ENCODE measurements at regions not wholly inside any gene's neighbourhood (a gene's known extent, or its start where the extent isn't known, plus 50 kb on each side); places are given as distances from the start of the nearest gene placed in this dataset.
"Not testable (repeated sequence)": the region's sequence is repeated elsewhere in the genome, so short reads cannot be mapped to it uniquely, and the experiment has no call there.

DNA sequence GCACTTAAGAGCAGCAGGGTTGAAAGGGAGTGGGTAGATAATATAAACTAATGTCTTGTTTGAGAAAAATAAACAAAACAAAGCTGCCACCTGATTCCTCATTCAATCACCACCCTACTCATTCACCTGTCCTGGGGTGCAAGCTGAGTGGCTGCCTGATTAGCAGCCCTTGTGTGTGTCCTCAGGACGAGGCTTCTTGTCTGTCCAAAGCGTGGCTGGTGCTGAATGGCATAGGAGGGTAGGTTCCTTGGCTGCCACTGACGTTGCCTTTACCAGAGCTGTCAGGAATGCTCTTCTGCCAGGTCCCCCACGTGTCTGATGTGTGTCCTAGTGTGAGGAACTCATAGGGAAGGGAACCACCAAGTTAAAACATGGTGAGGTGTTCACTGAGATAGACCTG lies 146.6 kb upstream of the SLC24A2 start:
- DNase-seq (ENCODE audit: low spot score), result no peak

DNA sequence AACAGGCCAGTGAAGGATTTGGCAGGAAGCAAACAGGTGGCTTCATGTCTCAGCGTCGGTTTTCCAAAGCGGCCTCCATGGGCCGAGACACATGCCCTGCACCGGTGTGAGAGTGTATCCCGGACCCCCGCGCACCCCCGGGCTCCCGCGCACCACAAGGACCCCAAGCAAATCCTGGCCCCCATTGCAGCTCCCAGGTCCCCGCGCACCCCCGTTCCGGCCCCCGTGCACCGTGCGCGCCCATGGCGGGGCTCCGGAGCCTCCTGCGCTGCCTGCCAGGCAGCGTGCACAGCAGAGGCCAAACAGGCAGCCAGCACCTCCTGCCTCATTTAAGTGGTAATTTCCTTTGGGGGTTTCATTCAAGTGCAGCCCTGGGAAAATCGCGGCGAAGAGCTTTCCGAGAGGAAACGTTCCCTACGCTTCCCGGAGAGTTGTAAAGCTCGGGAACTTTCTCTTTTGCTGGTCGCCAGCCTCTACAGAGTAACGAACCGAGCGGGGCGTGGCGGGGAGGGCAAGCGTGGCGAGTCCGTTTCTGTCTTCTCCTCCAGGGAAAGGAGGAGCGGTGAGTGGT lies 145.5 kb upstream of the SLC24A2 start:
- DNase-seq (ENCODE audit: low spot score), result peak; percentile 64

DNA sequence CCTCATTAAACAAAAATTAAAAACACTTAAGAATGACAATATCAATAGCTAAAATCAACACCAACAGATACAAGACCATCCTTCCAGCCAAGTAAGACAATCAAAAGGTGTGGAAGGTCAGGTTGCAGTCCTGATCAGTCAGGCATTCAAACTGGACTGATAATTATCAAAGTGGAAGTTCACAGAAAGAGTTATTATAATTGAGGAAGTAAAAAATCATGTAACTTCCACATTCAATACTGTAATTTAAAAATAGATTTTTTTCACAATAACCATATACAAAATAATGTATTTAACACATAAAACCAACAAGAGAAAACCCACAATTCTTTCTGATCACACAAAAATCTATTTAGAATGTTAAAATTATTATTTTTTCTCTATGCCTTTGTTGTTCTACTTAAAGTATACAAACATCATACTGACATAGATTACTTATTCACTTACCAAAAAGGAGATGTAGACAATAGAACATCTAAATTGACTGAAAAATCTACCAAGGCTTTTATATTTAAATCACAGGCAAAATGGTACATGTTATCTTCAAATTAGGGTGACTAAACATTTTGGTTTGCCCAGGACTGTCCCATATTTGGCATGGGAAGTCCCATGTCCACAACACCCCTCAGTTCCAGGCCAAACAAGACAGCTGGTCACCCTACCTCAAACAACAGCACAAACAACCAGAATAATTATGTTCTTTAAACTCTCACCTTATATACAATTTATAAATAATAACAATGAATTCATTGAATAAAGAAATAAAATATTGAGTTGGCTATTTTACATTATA lies 142.5 kb upstream of the SLC24A2 start:
- no peak for DNase-seq (ENCODE audit: low spot score)

DNA sequence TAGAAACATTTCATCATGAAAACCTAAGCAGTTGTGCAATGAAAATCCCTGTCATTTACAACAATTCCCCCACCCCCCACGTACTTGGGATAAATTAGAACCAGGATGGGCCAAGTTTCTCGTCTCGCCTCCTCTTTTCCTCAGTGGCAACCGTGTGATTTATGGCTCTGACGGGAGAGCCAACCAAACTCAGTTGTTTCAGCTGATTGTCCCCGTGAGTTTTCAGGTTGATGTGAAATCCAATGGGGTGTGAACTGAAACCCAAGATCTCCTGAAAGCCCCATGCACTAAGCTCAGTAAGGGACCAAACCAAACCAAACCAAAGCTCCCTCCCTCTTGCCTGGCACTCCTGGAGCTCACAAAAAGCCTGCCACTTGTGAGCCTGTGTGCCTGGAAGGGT lies 138.7 kb upstream of the SLC24A2 start:
- DNase-seq (ENCODE audit: low spot score), result no peak

DNA sequence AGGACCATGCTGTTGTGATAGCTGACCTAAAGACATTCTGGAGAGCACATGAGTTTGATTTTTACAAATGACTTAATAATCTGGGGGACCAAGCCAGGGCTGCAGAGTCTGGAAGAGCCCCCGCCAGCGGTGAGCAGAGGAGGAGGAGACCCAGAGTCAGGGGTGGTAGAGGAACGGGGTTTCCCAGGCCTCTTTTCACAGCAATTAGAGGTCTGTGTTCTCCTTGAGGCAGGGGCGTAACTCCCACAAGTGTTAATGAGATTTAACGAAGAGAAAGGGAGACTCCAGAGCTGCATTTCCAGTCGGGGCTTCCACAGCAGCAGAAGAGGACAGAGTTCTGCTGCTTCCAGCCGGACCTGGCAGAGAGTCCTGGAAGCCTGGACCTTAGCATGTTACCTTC lies 137.9 kb upstream of the SLC24A2 start:
- no peak for DNase-seq (ENCODE audit: low spot score)

DNA sequence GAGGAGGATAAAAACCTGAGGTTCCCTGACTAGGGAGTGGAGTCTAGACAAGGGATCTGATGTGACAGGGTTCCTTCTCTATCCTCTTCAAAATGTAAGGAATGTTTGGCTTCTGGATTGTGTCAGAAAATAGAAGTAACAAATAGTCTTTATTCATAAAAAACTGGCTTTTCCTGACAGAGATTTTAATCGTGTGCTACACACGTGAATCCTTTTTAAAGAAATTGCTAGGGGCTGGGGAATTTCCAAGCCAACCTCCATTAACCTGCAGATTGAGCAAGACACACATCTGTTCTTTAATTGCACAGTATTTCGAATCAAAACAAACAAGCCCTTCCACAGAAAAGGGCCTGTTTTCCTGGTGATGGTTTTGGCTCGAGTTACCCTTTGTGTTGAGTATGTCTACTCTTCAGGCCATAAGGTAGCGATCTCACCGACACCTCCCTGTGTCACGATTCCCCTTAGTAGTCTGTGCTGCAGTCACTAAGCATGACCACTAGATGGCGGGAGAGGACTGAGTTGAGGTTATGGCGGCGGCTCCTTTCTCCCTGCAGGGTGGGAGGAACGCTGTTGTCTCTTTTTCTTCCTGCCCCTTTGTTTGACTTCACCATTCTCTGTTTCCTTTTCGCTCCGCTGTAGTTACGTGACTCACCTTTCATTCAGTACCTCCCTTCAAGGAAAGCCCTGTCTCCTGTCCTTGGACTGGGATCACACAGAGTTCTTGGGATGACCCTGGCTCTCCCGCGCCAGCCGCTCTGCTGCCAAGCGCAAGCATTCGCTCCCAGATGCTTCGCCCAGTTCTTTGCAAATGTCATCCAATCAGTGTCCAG lies 137.1 kb upstream of the SLC24A2 start:
- peak; percentile 88 for DNase-seq (ENCODE audit: low spot score)

DNA sequence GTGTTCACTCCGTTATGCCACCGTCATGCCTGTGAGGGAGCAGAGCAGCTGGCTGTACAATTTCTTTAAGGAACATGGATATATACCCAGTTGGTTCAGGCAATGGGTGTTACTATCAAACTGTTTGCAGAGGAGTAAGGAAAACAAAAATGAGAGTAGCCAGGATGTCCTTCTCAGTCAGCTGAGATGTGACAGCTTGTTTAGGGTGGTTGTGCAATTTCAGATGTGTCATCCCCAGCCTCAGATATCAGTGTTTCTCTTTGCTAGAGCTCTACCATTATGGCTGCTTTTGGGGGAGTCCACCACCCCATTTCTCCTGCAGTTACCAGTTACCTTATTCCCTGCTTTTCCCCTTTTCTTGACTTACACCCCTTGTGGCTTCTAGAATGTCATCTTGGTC lies 135.2 kb upstream of the SLC24A2 start:
- no peak for DNase-seq (ENCODE audit: low spot score)

DNA sequence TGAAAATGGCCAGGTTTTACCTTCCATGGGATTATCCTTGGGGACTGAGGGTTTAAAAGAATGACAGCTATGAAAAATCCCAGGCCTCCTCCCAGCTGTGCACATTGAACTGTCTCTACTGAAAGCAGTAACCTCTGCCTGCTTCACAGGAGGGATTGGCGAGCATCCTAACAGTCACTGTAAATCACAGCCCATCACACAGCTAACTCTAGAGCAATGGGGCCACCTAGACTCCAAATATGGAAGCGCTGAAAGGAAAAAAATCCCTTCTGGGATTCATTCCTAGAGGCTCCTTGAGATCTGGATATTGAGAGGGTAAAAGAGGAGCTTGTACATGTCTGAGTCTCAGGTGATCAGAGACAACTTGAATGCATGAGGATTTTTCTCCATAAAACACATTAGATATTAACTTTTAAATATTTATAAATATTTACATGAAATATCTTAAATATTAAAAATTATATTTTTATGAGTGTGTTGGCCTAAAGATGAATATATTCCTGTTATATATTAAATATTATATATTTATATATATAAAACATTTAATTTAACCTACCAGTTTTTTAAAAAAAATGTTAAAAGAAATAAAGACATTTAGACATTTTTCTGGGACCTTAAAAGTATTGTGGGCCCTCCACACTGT lies 133.8 kb upstream of the SLC24A2 start:
- peak; percentile 56 for DNase-seq (ENCODE audit: low spot score)

DNA sequence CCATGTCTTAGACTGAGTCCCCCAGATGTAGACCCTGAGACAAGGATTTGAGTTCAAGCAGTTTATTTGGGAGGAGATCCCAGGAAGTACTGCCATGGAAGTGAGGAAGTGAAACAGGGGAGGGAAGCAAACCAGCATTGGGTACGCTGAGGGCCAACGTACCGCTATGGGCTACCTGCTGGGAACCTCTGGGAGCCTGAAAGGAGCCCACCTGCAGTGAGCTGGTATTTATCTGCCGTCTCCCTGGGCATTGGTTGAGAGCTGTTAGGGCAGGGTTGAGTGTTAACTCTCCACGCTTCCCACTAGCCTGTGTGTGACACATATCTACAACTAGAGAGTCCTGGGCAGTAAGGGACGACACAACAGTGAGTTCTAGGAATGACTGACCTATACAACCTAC lies 131.6 kb upstream of the SLC24A2 start:
- no peak for DNase-seq (ENCODE audit: low spot score)

DNA sequence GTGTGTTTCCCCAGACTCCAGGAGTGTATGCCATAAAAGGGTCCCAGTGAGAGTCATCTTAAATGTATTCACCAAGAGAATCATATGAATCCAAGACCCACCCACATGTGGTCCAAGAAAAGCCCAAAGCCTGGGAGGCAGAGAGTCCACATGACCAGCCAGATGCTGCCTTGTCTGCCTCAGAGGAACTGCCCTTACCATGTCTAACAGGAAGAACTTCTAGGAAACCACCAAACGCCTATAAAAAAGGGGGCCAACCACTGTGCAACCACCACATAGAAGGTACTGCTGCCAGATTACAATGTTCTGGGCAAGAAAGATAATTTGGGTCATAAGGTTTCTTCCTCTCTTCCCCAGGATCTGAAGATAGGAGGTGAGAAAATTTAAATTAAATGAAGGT lies 129.8 kb upstream of the SLC24A2 start:
- DNase-seq (ENCODE audit: low spot score), result no peak

DNA sequence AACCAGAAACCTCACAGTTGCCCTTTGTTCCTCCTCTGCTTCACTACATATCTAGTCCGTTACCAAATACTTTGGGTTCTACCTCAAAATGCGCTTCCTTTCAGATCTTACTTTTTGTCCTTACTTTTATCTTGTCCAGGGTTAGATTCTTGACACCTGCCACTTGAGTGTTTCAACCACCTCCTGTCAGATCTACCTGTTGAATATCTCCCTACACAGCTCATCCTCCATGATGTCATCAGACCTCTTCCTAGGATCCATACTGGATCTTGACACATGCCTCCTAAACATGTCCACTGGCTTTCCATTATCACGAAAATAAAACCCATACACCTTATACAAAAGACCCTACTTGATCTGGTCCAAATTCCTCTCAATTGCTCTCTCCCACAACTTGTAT lies 125.2 kb upstream of the SLC24A2 start:
- no peak for DNase-seq (ENCODE audit: low spot score)

DNA sequence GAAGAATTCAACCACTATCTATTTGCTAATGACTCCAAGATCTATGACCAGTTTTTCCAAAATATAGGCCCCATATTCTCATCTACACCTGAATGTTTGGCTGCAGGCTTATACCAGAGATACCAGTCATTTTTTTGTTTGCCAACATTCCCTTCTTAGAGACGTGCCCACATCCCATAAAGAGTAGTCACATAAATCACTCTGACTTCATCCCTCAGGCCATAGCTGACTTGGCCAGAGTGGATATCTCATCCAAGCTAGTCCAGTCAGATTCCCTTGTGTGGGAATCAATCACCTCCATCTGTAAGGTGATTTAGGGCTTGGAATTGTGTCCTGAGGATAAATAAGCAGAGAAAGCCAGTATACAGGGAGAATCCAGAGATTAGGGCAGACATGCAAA lies 124.3 kb upstream of the SLC24A2 start:
- no peak for DNase-seq (ENCODE audit: low spot score)

DNA sequence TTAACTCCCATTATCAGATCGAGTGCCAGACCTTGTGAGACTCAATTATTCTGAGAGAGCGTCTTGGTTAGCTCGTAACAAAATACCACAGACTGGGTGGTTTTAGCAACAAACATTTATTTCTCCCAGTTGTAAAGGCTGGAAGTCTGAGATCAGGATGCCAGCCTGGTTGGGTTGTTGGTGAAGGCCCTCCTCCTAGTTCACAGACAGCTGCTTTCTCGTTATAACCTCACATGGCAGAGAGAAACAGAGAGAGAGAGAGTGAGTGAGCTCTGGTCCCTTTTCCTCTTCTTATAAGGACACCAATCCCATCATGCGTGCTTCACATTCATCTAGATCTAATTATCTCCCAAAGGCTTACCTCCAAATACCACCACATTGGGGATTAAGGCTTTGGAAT lies 114.2 kb upstream of the SLC24A2 start:
- DNase-seq (ENCODE audit: low spot score), result no peak

DNA sequence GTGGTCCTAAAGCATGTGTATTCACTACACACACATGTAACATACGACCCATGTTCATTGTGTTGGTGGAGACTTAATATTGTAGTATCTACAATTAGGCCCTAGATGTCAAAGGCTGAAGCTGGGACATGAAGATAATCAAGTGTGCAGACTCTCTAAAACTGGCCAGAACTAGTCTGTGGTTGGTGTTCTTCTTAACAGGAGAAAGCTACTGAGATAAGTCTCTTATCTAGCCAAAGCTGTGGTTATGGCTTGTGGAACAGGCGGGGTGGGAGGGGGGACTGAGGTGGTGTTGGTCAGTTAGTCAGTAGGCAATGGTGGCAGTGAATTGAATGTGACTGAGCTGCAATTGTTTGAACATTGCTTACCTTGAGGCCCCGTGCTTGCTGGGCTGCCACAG lies 112.7 kb upstream of the SLC24A2 start:
- DNase-seq (ENCODE audit: low spot score), result no peak

DNA sequence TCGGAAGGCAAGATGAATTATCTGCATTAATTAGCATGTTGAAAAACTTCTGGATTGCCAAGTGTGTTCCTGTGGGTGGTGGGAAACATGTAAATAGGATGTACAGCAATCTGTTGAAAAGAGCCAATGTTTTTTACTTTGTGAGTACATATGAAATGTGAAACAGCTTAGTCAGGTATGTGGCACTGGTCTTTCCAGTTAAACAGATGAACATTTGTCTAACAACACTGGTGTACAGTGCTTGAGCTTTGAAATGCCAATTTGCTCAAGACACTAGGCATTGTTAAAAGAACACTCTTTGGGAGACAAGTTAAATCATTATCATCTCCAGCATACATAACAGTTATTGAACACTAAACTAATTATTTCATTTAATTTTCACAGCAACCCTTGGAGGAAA lies 107.3 kb upstream of the SLC24A2 start:
- no peak for DNase-seq (ENCODE audit: low spot score)

DNA sequence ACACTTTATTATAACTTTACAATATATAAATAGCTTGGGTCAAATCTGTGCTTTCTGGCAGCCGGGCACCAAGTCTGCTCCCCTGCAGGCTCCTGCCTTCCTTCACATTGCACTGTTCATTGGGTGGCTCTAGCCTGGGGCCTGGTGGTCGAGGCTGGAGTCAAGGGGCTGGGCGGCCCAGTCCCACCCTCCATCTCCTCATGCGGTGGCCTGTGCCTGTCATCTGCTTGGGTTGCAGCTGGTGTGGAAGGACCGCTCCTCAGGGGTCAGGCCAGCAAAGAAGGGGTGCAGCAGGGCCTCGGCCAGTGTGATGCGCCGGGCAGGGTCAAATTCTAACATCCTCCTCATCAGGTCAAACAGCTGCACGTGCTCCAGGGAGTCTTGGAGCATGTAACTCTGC lies 106.7 kb upstream of the SLC24A2 start:
- DNase-seq (ENCODE audit: low spot score), result not testable (repeated sequence)

DNA sequence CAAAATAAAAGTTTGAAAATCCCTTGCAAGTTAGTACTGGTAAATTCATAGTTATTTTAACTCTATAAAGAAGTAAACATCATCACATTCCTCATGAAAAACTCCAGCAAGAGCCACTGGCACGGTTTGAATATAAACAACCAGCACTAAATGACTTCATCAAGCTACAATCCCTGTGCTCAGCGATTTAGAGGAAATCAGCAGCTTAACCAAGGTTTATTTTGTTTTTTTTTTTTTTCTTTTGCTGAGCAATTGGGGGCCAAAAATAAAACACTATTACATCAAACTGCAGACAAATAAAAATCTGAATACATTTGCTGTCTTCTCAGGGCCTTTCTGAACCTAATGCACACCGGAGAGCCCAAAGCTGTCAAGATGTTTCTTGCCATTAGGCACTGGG lies 106.2 kb upstream of the SLC24A2 start:
- no peak for DNase-seq (ENCODE audit: low spot score)

DNA sequence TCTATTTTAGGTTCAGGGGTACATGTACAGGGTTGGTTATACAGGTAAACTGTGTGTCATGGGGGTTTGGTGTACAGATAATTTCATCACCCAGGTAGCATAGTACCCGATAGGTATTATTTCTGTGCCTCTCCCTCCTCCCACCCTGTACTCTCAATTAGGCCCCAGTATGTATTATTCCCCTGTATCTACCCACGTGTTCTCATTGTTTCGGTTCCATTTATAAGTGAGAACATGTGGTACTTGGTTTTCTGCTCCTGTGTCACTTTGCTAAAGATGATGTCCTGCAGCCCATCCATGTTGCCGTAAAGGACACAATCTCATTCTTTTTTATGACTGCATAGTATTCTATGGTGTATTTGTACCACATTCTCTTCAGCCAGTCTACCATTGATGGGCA lies 96.8 kb upstream of the SLC24A2 start:
- no peak for DNase-seq (ENCODE audit: low spot score)

DNA sequence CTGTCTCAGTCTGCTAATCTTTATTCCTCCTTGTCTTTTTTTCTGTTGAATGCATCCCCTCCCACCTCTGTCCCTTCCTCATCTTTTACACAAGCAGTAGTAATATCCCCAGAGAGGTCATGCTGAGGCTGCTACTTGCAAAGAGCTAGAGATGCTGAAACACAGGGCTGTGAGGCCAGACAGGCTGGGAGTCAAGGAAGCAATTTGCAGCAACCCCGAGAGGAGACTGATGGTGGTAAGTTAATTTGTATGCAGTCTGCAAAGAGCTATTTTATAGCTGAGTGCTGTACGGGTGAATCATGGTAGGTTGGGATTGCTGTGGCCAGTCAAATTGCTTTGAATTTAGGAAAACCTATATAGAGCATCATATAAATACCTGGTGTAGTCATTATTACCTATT lies 90.2 kb upstream of the SLC24A2 start:
- DNase-seq (ENCODE audit: low spot score), result no peak

DNA sequence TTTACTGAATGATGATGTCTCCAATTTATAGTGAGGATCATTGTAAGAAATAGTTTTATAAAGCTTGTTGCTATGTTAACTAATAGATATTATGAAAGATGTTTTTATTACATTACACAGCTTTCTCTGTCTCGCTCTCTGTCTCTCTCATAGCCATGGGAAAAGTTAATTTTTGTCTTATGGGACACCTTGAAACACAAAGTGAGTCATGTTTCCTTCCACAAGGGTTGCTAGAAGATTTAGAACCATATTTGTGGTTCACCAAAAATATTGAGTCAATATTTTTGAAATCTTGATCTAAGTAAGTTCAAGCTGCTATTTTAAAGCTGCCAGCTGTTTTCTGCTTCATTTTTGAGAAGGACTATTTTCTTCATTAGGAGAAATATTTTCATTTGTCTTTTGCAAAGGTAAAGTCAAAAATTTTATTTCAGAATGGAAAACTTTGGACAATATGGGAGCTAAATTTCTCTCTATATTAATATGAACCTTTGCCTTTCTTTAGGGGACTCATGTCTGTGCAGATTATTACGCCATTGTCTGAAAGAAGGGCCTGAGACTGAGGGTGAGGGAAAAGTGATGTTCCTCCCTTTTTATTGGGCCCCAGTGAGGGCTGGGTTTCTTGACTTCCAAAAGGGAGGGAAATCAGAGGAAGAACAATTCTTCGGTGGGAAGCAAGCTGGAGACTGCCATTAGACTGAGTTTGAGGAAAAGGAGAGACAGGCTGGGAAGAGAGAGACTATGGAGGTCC lies 87.9 kb upstream of the SLC24A2 start:
- no peak for DNase-seq (ENCODE audit: low spot score)

DNA sequence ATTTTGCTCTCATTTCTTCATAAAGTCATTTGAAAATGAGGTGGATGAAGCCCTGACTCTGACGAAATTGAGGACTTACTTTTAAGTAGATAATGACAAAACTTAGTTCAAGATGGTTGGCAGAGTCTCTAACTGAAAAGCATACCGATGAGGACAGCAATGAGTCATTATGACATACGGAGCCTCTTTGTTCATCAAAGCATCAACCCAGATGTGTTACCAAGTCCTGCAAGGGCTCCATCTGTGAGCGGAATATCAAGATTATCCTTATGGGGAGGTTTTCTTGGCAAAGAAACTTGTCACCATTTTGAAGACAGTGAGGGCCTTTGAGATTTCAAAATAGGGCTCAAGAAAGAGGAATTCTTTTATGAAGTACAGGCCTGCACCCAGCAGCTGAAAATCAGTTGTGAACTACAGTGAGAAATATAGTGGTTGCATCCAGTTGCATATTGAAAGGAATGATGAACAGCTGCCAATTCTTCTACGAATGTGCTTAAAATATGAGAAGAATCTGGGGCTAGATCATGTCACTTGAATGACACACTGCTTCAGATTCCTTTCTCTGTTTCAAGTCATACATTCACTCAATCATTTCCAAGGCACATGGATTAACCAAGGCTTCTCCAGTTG lies 86.6 kb upstream of the SLC24A2 start:
- no peak for DNase-seq (ENCODE audit: low spot score)

DNA sequence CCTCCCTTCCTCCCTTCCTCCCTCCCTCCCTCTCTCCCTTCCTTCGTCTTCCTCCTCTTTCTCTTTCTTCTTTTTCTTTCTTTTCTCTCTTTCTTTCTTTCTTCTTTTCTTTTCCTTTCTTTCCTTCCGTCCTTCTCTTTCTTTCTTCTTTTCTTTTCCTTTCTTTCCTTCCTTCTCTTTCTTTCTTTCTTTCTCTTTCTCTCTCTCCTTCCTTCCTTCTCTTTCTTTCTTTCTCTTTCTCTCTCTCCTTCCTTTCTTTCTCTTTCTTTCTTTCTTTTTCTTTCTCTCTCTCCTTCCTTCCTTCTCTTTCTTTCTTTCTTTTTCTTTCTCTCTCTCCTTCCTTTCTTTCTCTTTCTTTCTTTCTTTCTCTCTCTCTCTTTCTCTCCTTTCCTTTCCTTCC lies 84.4 kb upstream of the SLC24A2 start:
- not testable (repeated sequence) for DNase-seq (ENCODE audit: low spot score)

Measured in GM03348 (cell line).